ENCODE measurements at regions not wholly inside any gene's neighbourhood (a gene's known extent, or its start where the extent isn't known, plus 50 kb on each side); places are given as distances from the start of the nearest gene placed in this dataset.
A peak's percentile ranks its signal among the peaks of the same experiment; 100 is the strongest.

DNA sequence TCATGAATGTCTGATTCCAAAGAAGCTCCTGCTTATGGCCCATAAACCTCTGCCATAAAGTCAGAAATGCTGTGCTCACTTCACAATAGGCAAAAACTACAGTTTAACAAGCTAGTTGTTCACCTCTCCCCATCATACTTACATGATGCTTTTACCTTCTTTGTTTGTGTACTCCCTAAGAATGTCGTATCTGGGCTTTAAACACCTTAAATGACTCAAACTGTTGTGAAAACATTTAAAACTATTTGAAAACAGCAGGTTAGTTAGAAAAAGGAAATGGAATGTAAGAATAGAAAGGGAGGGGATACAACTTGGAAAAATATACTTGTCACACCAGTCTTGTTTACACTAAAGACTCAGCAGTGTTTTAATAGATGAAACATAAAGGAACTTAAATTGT lies 128.2 kb upstream of the AGR3 start:
- Histone ChIP-seq H2BK12ac (ENCODE audit: insufficient read length, low read depth, low read length) (no peak overlapping the region), H4K8ac (replicated peaks; ENCODE audit: insufficient read length, low read depth, low read length) (no peak overlapping the region), H3K23ac (ENCODE audit: insufficient read length, low read depth, low read length) (no peak overlapping the region), H2BK15ac (ENCODE audit: low read depth, low read length) (no peak overlapping the region), H3K4ac (ENCODE audit: low read depth, low read length) (no peak overlapping the region), H3K27me3 (ENCODE audit: insufficient read depth, low read length) (no peaks in the 10 kb centered on the region), H3K9me3 (ENCODE audit: control insufficient read depth, low read depth, low read length) (no peaks in the 10 kb centered on the region), H3K4me1 (ENCODE audit: insufficient read depth, low read length) (no peaks in the 10 kb centered on the region), H4K5ac (ENCODE audit: insufficient read length, low read depth, low read length) (no peak overlapping the region), H3K56ac (ENCODE audit: insufficient read length, low read depth, low read length) (no peak overlapping the region), H2BK20ac (ENCODE audit: low read depth, low read length, poor library complexity, severe bottlenecking) (no peak overlapping the region), H3K23me2 (ENCODE audit: insufficient read length, low read depth, low read length, poor library complexity, severe bottlenecking) (no peaks in the 10 kb centered on the region), H3T11ph (ENCODE audit: low read length) (no peak overlapping the region), H2AFZ (ENCODE audit: low read length) (no peak overlapping the region), H3K4me2 (ENCODE audit: insufficient read depth, insufficient read length, low read length) (no peak overlapping the region), H4K91ac (ENCODE audit: insufficient read length, low read depth, low read length) (no peak overlapping the region), H3K9ac (ENCODE audit: extremely low read depth, insufficient read length, low read length) (no peak overlapping the region), H4K20me1 (ENCODE audit: control insufficient read depth, insufficient read depth, insufficient read length) (no peaks in the 10 kb centered on the region), H2BK120ac (ENCODE audit: low read depth, low read length, poor library complexity, severe bottlenecking) (no peak overlapping the region), H2BK5ac (ENCODE audit: insufficient read length, low read length) (no peak overlapping the region), H3K79me1 (ENCODE audit: insufficient read depth, low read depth, low read length, poor library complexity, severe bottlenecking) (no peaks in the 10 kb centered on the region), H2AK5ac (ENCODE audit: insufficient read length, low read length) (no peak overlapping the region), H3K14ac (ENCODE audit: insufficient read depth, low read length) (no peak overlapping the region), H3K18ac (ENCODE audit: insufficient read length, low read depth, low read length) (no peak overlapping the region), H3K79me2 (ENCODE audit: insufficient read depth, low read length) (no peaks in the 10 kb centered on the region), H3K27ac (ENCODE audit: insufficient read length, low read depth, low read length) (no peak overlapping the region)
- H3K36me3 Mint-ChIP-seq (ENCODE audit: insufficient read depth in 1 of 3, low read depth in 3 of 3): no peaks in the 10 kb centered on the region
- no peak for DNase-seq
- H3K4me1 Mint-ChIP-seq: no peaks in the 10 kb centered on the region
- TF ChIP-seq, protein P1, sequence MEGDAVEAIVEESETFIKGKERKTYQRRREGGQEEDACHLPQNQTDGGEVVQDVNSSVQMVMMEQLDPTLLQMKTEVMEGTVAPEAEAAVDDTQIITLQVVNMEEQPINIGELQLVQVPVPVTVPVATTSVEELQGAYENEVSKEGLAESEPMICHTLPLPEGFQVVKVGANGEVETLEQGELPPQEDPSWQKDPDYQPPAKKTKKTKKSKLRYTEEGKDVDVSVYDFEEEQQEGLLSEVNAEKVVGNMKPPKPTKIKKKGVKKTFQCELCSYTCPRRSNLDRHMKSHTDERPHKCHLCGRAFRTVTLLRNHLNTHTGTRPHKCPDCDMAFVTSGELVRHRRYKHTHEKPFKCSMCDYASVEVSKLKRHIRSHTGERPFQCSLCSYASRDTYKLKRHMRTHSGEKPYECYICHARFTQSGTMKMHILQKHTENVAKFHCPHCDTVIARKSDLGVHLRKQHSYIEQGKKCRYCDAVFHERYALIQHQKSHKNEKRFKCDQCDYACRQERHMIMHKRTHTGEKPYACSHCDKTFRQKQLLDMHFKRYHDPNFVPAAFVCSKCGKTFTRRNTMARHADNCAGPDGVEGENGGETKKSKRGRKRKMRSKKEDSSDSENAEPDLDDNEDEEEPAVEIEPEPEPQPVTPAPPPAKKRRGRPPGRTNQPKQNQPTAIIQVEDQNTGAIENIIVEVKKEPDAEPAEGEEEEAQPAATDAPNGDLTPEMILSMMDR (conservative IDR thresholded peaks at IDR 0.05): no peak
- H3K27ac Mint-ChIP-seq: peak overlapping the region in 2 of 3 experiments; percentile 42 to 74; a peak in 1 of 7 replicates
- no peaks in the 10 kb centered on the region for H3K27me3 Mint-ChIP-seq (ENCODE audit: low read depth)
- no peaks in the 10 kb centered on the region for H3K9me3 Mint-ChIP-seq
- no peak overlapping the region for H3K4me3 Mint-ChIP-seq
- WGBS (ENCODE audit: extremely low coverage, insufficient read length, low lambda C conversion rate): no CpG with 5 or more reads among the region's 1 CpG
